H1 (cell line): ENCODE measurements at regions not wholly inside any gene's neighbourhood (a gene's known extent, or its start where the extent isn't known, plus 50 kb on each side); places are given as distances from the start of the nearest gene placed in this dataset.

Experiments used
- CTCF ChIA-PET: fragments of 300-600 bp; sonication (Branson Sonifier 250); formaldehyde crosslinking; loops from one replicate; lab custom pipeline; 2021; ENCODE audit not compliant: partially characterized antibody; lab: Charles Lee
- POLR2A ChIA-PET: fragments of 300-600 bp; sonication (Branson Sonifier 250); formaldehyde crosslinking; loops from one replicate; lab custom pipeline; 2021; ENCODE audit warnings: inconsistent platforms; ENCODE audit not compliant: partially characterized antibody; lab: Charles Lee
- DNase-seq, 2 experiments: peaks; one replicate each; pipeline versions ENCODE4 v3.0.0 to v3.0.0-alpha.2; 2010 to 2022; ENCODE audit warnings: low spot score in 2 of 2, low read depth in 1 of 2, mixed read lengths in 1 of 2
- FAIRE-seq: peaks from 2 replicates; lab custom pipeline; 2011; peaks lifted over from hg19 to GRCh38; lab: Jason Lieb, UNC
- H2AFZ ChIP-seq: 2 replicates; pipeline ENCODE4 v1.8.1; 2012; ENCODE audit warnings: low read length, inconsistent platforms
- H2AK5ac ChIP-seq: 2 replicates; pipeline ENCODE4 v1.6.1; 2013; ENCODE audit warnings: low read depth, low read length
- H2BK120ac ChIP-seq: replicated peaks from 2 replicates; pipeline ENCODE3; 2013; ENCODE audit warnings: low read depth, low read length, inconsistent platforms
- H2BK12ac ChIP-seq: 2 replicates; pipeline ENCODE4 v1.6.1; 2013; ENCODE audit warnings: low read depth, low read length
- H2BK15ac ChIP-seq: 2 replicates; pipeline ENCODE4 v1.6.1; 2013; ENCODE audit warnings: low read length
- H2BK20ac ChIP-seq: 2 replicates; pipeline ENCODE4 v1.6.1; 2013; ENCODE audit warnings: low read length
- H2BK5ac ChIP-seq: 2 replicates; pipeline ENCODE4 v1.6.1; 2013; ENCODE audit warnings: low read depth, low read length
- H3K14ac ChIP-seq: 2 replicates; pipeline ENCODE4 v1.6.1; 2013; ENCODE audit warnings: inconsistent platforms; ENCODE audit not compliant: insufficient read length
- H3K18ac ChIP-seq: 2 replicates; pipeline ENCODE4 v1.6.1; 2013; ENCODE audit warnings: low read length; ENCODE audit errors: extremely low read depth
- H3K23ac ChIP-seq: 2 replicates; pipeline ENCODE4 v1.6.1; 2013; ENCODE audit warnings: inconsistent platforms; ENCODE audit not compliant: insufficient read length
- H3K23me2 ChIP-seq: 2 replicates; pipeline ENCODE4 v1.6.1; 2013; ENCODE audit warnings: low read depth, low read length
- H3K27ac ChIP-seq: 2 replicates; pipeline ENCODE4 v1.6.1; 2011; ENCODE audit warnings: low read depth, low read length, inconsistent platforms
- H3K27me3 ChIP-seq, 4 experiments: replicated peaks in 1 of 4; 1 replicate in 1 of 4; 2 replicates in 3 of 4; pipeline versions ENCODE4 v1.6.1 to v1.8.1; 2011 to 2013; ENCODE audit warnings: low read length in 3 of 4, mild to moderate bottlenecking in 3 of 4, inconsistent platforms in 2 of 4, mixed read lengths in 2 of 4, moderate library complexity in 1 of 4; ENCODE audit not compliant: control insufficient read depth in 3 of 4, insufficient read depth in 3 of 4; ENCODE audit errors: extremely low read depth in 1 of 4
- H3K36me3 ChIP-seq, 4 experiments: 2 replicates each; pipeline versions ENCODE4 v1.6.1 to v1.8.1; 2011 to 2013; ENCODE audit warnings: mild to moderate bottlenecking in 4 of 4, low read length in 3 of 4, moderate library complexity in 2 of 4, control low read depth in 1 of 4, inconsistent platforms in 1 of 4; ENCODE audit not compliant: insufficient read depth in 4 of 4, control insufficient read depth in 2 of 4
- H3K4ac ChIP-seq: replicated peaks from 2 replicates; pipeline ENCODE3; 2013; ENCODE audit warnings: low read length, low read depth, mixed read lengths, inconsistent platforms; ENCODE audit not compliant: insufficient read length
- H3K4me1 ChIP-seq, 4 experiments: replicated peaks in 1 of 4; 1 replicate in 1 of 4; 2 replicates in 3 of 4; pipeline versions ENCODE4 v1.6.1 to v1.8.1; 2011 to 2013; ENCODE audit warnings: low read length in 3 of 4, inconsistent platforms in 2 of 4, mixed read lengths in 1 of 4; ENCODE audit not compliant: insufficient read depth in 4 of 4, control insufficient read depth in 3 of 4
- H3K4me2 ChIP-seq, 2 experiments: 2 replicates each; pipeline versions ENCODE4 v1.6.1 to v1.8.1; 2011 to 2013; ENCODE audit warnings: low read depth in 2 of 2, low read length in 2 of 2, control low read depth in 1 of 2, inconsistent platforms in 1 of 2, mild to moderate bottlenecking in 1 of 2; ENCODE audit not compliant: insufficient read depth in 1 of 2
- H3K4me3 ChIP-seq, 4 experiments: fragments of 200-600, 300-600 bp in 1 of 4; sonication (generic), shearing (Covaris generic), sonication (Bioruptor Twin) in 1 of 4; 2 replicates each; pipeline versions ENCODE4 v1.5.1 to v1.8.1; 2011 to 2016; ENCODE audit warnings: low read length in 4 of 4, low read depth in 3 of 4, control low read depth in 2 of 4, inconsistent platforms in 2 of 4, mild to moderate bottlenecking in 2 of 4, mixed read lengths in 1 of 4, moderate library complexity in 1 of 4; ENCODE audit not compliant: insufficient read depth in 2 of 4; ENCODE audit errors: extremely low read depth in 1 of 4
- H3K56ac ChIP-seq: replicated peaks from 2 replicates; pipeline ENCODE3; 2013; ENCODE audit warnings: low read depth, mild to moderate bottlenecking, mixed read lengths, low read length, inconsistent platforms; ENCODE audit not compliant: insufficient read length
- H3K79me1 ChIP-seq: 2 replicates; pipeline ENCODE4 v1.6.1; 2013; ENCODE audit warnings: low read depth, low read length, control low read depth
- H3K79me2 ChIP-seq, 2 experiments: 2 replicates each; pipeline versions ENCODE4 v1.6.1 to v1.8.1; 2012 to 2013; ENCODE audit warnings: low read length in 2 of 2, mild to moderate bottlenecking in 2 of 2, inconsistent platforms in 1 of 2; ENCODE audit not compliant: insufficient read depth in 2 of 2, control insufficient read depth in 1 of 2
- H3K9ac ChIP-seq, 4 experiments: replicated peaks in 1 of 4; 1 replicate in 1 of 4; 2 replicates in 3 of 4; pipeline versions ENCODE4 v1.6.1 to v1.8.1; 2011 to 2013; ENCODE audit warnings: low read depth in 3 of 4, low read length in 3 of 4, control low read depth in 2 of 4, mild to moderate bottlenecking in 2 of 4, moderate library complexity in 2 of 4, inconsistent platforms in 1 of 4; ENCODE audit errors: extremely low read depth in 1 of 4
- H3K9me3 ChIP-seq, 2 experiments: 2 replicates each; pipeline versions ENCODE4 v1.6.1 to v1.8.1; 2012 to 2013; ENCODE audit warnings: mild to moderate bottlenecking in 2 of 2, moderate library complexity in 2 of 2, control low read depth in 1 of 2, inconsistent platforms in 1 of 2, low read depth in 1 of 2, low read length in 1 of 2, mixed read lengths in 1 of 2; ENCODE audit not compliant: insufficient read depth in 2 of 2
- H4K20me1 ChIP-seq, 2 experiments: replicated peaks in 1 of 2; 2 replicates each; pipeline versions ENCODE3 to v1.8.1; 2011 to 2013; ENCODE audit warnings: inconsistent platforms in 2 of 2, low read length in 2 of 2, mild to moderate bottlenecking in 1 of 2; ENCODE audit not compliant: insufficient read depth in 2 of 2, control insufficient read depth in 1 of 2
- H4K5ac ChIP-seq: 2 replicates; pipeline ENCODE4 v1.6.1; 2013; ENCODE audit warnings: low read length, low read depth, mixed read lengths, inconsistent platforms; ENCODE audit not compliant: insufficient read length
- H4K8ac ChIP-seq: 2 replicates; pipeline ENCODE4 v1.8.0; 2013; ENCODE audit warnings: mild to moderate bottlenecking, moderate library complexity, low read length, inconsistent platforms; ENCODE audit not compliant: insufficient read depth; ENCODE audit errors: extremely low read depth
- H4K91ac ChIP-seq: replicated peaks from 2 replicates; pipeline ENCODE3; 2013; ENCODE audit warnings: low read length, mixed read lengths, inconsistent platforms; ENCODE audit not compliant: insufficient read length
- CTBP2 ChIP-seq: IDR thresholded peaks from 2 replicates; pipeline ENCODE4 v1.7.0; 2011; ENCODE audit warnings: borderline replicate concordance, mild to moderate bottlenecking, moderate library complexity, mixed read lengths, low read length; ENCODE audit not compliant: insufficient read depth, insufficient read length
- GABPA ChIP-seq: IDR thresholded peaks from 2 replicates; pipeline ENCODE4 v1.6.1; 2011; ENCODE audit warnings: mild to moderate bottlenecking, low read length, moderate library complexity, borderline replicate concordance; ENCODE audit not compliant: insufficient read depth
- GTF2F1 ChIP-seq: IDR thresholded peaks from 2 replicates; pipeline ENCODE4 v1.6.1; 2012; ENCODE audit warnings: low read depth, low read length, improper control_type of control experiment, borderline replicate concordance
- KDM1A ChIP-seq: fragments of 200-600, 300-600 bp; sonication (generic); IDR thresholded peaks from 2 replicates; pipeline ENCODE4 v1.7.1; 2016; ENCODE audit warnings: mild to moderate bottlenecking, low read length, borderline replicate concordance
- NANOG ChIP-seq: IDR thresholded peaks from 2 replicates; pipeline ENCODE4 v1.6.1; 2011; ENCODE audit warnings: low read length, low read depth, mild to moderate bottlenecking, inconsistent platforms; ENCODE audit not compliant: insufficient read depth, poor library complexity, severe bottlenecking
- POLR2A ChIP-seq, 2 experiments: IDR thresholded peaks; 1 replicate in 1 of 2; 2 replicates in 1 of 2; pipeline ENCODE4 v1.6.1; 2011; ENCODE audit warnings: low read depth in 2 of 2, low read length in 2 of 2, mild to moderate bottlenecking in 2 of 2; ENCODE audit errors: control extremely low read depth in 1 of 2
- RFX5 ChIP-seq: IDR thresholded peaks from 2 replicates; pipeline ENCODE4 v1.6.1; 2011; ENCODE audit warnings: low read depth, low read length, improper control_type of control experiment, borderline replicate concordance
- SIX5 ChIP-seq: IDR thresholded peaks from 2 replicates; pipeline ENCODE4 v1.6.1; 2011; ENCODE audit warnings: mild to moderate bottlenecking, low read depth, low read length
- WGBS, 2 experiments: shearing (Covaris generic) in 1 of 2; methylation state at CpG; one replicate each; pipeline versions ENCODE4 v1.1.6 to v1.1.7; 2013 to 2015; ENCODE audit warnings: low lambda C conversion rate in 2 of 2, mixed read lengths in 2 of 2, inconsistent platforms in 1 of 2, low coverage in 1 of 2, missing lambda C conversion rate in 1 of 2; ENCODE audit not compliant: insufficient replicate concordance in 2 of 2, insufficient coverage in 1 of 2, insufficient read length in 1 of 2; ENCODE audit errors: extremely low coverage in 1 of 2, missing lambda C conversion rate in 1 of 2; 5-methylcytosine and 5-hydroxymethylcytosine counted together
- TF ChIP-seq, protein P1 (sequence below): IDR thresholded peaks from 2 replicates; pipeline ENCODE4 v1.6.1; 2012; ENCODE audit warnings: inconsistent platforms
- TF ChIP-seq, protein P2 (sequence below): IDR thresholded peaks from 2 replicates; pipeline ENCODE4 v1.6.1; 2012; ENCODE audit warnings: inconsistent platforms
- TF ChIP-seq, protein P3 (sequence below), 3 experiments: IDR thresholded peaks; 1 replicate in 2 of 3; 2 replicates in 1 of 3; pipeline versions ENCODE4 v1.5.1 to v1.6.1; 2011; ENCODE audit warnings: low read length in 3 of 3, mild to moderate bottlenecking in 3 of 3, inconsistent platforms in 2 of 3, low read depth in 1 of 3, moderate library complexity in 1 of 3; ENCODE audit not compliant: insufficient read depth in 1 of 3; ENCODE audit errors: control extremely low read depth in 1 of 3

DNA sequence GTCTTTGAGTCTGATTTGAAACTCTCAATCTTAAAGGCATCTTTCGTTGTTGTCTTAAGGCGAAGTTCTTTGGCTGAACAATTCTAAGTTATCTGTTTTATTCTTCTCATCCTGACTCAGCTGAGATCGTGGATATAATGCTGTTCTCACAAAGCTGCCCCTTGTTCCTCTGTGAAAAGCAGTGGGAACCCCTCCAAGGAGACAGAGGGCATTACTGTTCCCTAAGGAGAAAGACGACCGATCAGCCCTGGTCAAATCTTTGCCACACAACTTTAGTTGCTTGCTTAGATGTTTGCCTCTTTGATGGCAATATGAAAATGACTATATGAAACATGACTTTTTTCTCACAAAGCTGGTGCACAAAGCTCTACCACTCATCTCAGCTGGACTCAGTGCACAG lies 1016.7 kb downstream of the REEP3 start:
- no peak for DNase-seq
- Histone ChIP-seq H2AK5ac (no peak overlapping the region), H3K9me3 (no peaks in the 10 kb centered on the region), H2BK12ac (no peak overlapping the region), H3K4me1 (no peaks in the 10 kb centered on the region), H3K4ac (no peak overlapping the region), H2BK120ac (no peak overlapping the region), H4K20me1 (no peaks in the 10 kb centered on the region), H3K27me3 (no peaks in the 10 kb centered on the region), H3K36me3 (no peaks in the 10 kb centered on the region), H4K5ac (no peak overlapping the region), H3K4me3 (no peak overlapping the region), H2BK20ac (no peak overlapping the region), H2BK5ac (no peak overlapping the region), H3K27ac (no peak overlapping the region), H3K18ac (no peak overlapping the region), H4K91ac (no peak overlapping the region), H2BK15ac (no peak overlapping the region), H2AFZ (0 out of 2 replicates have a peak overlapping the region, but pooled peaks have one; percentile 20), H3K4me2 (no peak overlapping the region), H3K14ac (no peak overlapping the region), H3K79me1 (no peaks in the 10 kb centered on the region), H3K9ac (no peak overlapping the region), H3K23me2 (no peaks in the 10 kb centered on the region), H3K23ac (no peak overlapping the region), H4K8ac (no peak overlapping the region), H3K79me2 (no peaks in the 10 kb centered on the region), H3K56ac (no peak overlapping the region)
- WGBS, 2 experiments: 95% methylated on average over 5 of the region's 5 CpGs; no CpG with 5 or more reads in 1 of the 2 experiments
- no peak for FAIRE-seq
- CTCF ChIA-PET: interaction anchor here (0.6 to 0.7 kb wide), 2 partner anchors 269 to 770 kb away, joined by 3 read pairs; no protein-coding TSS in a partner anchor
- POLR2A ChIA-PET: no interaction called here
- TF ChIP-seq CTBP2 (no peak), GABPA (no peak), KDM1A (no peak), NANOG (no peak), POLR2A (IDR thresholded peaks at IDR 0.05; ENCODE audit: control extremely low read depth in 1 of 2, low read depth in 2 of 2, low read length in 2 of 2) (no peak), RFX5 (no peak), SIX5 (no peak), GTF2F1 (no peak)
- TF ChIP-seq, protein P1, sequence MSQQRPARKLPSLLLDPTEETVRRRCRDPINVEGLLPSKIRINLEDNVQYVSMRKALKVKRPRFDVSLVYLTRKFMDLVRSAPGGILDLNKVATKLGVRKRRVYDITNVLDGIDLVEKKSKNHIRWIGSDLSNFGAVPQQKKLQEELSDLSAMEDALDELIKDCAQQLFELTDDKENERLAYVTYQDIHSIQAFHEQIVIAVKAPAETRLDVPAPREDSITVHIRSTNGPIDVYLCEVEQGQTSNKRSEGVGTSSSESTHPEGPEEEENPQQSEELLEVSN: no peak
- TF ChIP-seq, protein P2, sequence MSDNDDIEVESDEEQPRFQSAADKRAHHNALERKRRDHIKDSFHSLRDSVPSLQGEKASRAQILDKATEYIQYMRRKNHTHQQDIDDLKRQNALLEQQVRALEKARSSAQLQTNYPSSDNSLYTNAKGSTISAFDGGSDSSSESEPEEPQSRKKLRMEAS: no peak
- TF ChIP-seq, protein P3, sequence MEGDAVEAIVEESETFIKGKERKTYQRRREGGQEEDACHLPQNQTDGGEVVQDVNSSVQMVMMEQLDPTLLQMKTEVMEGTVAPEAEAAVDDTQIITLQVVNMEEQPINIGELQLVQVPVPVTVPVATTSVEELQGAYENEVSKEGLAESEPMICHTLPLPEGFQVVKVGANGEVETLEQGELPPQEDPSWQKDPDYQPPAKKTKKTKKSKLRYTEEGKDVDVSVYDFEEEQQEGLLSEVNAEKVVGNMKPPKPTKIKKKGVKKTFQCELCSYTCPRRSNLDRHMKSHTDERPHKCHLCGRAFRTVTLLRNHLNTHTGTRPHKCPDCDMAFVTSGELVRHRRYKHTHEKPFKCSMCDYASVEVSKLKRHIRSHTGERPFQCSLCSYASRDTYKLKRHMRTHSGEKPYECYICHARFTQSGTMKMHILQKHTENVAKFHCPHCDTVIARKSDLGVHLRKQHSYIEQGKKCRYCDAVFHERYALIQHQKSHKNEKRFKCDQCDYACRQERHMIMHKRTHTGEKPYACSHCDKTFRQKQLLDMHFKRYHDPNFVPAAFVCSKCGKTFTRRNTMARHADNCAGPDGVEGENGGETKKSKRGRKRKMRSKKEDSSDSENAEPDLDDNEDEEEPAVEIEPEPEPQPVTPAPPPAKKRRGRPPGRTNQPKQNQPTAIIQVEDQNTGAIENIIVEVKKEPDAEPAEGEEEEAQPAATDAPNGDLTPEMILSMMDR (IDR thresholded peaks at IDR 0.05; ENCODE audit: control extremely low read depth in 1 of 3, insufficient read depth in 1 of 3, low read depth in 1 of 3, low read length in 3 of 3): no peak
